OCI-LY3 (cell line): ENCODE measurements at regions not wholly inside any gene's neighbourhood (a gene's known extent, or its start where the extent isn't known, plus 50 kb on each side); places are given as distances from the start of the nearest gene placed in this dataset.

ENCODE experiments used
- H2AFZ ChIP-seq: fragments of 200-600, 300-600 bp; shearing (Covaris generic); 2 replicates; pipeline ENCODE4 v1.6.0; 2014; ENCODE audit warnings: antibody characterized with exemption, low read depth, low read length
- H3K27ac ChIP-seq: fragments of 200-600, 300-600 bp; sonication (generic); 2 replicates; pipeline ENCODE4 v1.5.1; 2014; ENCODE audit warnings: mild to moderate bottlenecking, low read length, moderate library complexity, mixed read lengths
- H3K27me3 ChIP-seq: fragments of 200-600, 300-600 bp; sonication (generic); 2 replicates; pipeline ENCODE4 v1.6.1; 2014; ENCODE audit warnings: low read depth, low read length, mixed read lengths
- H3K36me3 ChIP-seq: fragments of 200-600, 300-600 bp; sonication (generic); replicated peaks from 2 replicates; pipeline ENCODE3; 2014; ENCODE audit warnings: low read depth, low read length, mixed read lengths
- H3K4me1 ChIP-seq: fragments of 300-600, 200-600 bp; sonication (generic); 2 replicates; pipeline ENCODE4 v1.6.1; 2014; ENCODE audit warnings: low read length, mixed read lengths
- H3K4me2 ChIP-seq: fragments of 200-600, 300-600 bp; sonication (generic); 2 replicates; pipeline ENCODE4 v1.6.1; 2014; ENCODE audit warnings: low read length, mixed read lengths
- H3K4me3 ChIP-seq: fragments of 300-600, 200-600 bp; sonication (generic); 2 replicates; pipeline ENCODE4 v1.5.1; 2014; ENCODE audit warnings: antibody characterized with exemption, mild to moderate bottlenecking, low read length, moderate library complexity
- H3K79me2 ChIP-seq: fragments of 300-600, 200-600 bp; shearing (Covaris generic); 2 replicates; pipeline ENCODE4 v1.6.1; 2014; ENCODE audit warnings: mild to moderate bottlenecking, low read length, mixed read lengths
- H3K9ac ChIP-seq: fragments of 300-600, 200-600 bp; shearing (Covaris generic); 2 replicates; pipeline ENCODE4 v1.6.0; 2014; ENCODE audit warnings: mild to moderate bottlenecking, low read length, moderate library complexity
- H3K9me3 ChIP-seq: fragments of 200-600, 300-600 bp; shearing (Covaris generic); 2 replicates; pipeline ENCODE4 v1.6.1; 2014; ENCODE audit warnings: low read length, mixed read lengths; ENCODE audit not compliant: insufficient read depth
- H4K20me1 ChIP-seq: fragments of 200-600, 300-600 bp; sonication (generic); 2 replicates; pipeline ENCODE4 v1.6.1; 2016; ENCODE audit warnings: low read length, mixed read lengths; ENCODE audit not compliant: insufficient read depth
- EZH2phosphoT487 ChIP-seq: fragments of 200-600 bp; shearing (Covaris generic); IDR thresholded peaks from 2 replicates; pipeline ENCODE4 v1.6.1; 2018; ENCODE audit warnings: antibody characterized with exemption, mixed run types, low read depth
- TF ChIP-seq, protein P1 (sequence below): fragments of 200-600, 300-600 bp; sonication (generic); IDR thresholded peaks from 2 replicates; pipeline ENCODE4 v1.5.1; 2014; ENCODE audit warnings: antibody characterized with exemption, low read length, low read depth

DNA sequence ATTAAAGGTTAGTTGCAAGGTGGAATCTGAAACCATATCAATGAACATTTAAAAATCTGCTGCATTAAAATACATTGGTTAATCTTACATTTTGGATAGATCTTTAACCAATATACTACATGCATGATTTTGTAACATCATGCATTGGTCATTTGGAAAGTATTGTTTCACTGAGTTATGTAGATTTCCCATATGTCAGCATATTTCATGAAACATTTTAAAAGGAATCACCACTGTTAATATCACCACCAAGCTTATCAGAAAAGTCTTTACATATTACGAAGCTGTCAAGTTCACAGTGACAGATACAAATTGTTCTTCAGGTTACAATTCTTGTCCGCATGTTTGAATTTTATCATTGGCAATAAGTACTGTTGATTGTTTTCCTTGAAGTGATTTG, 89.9 kb upstream of the ADGRL2 start:
- H4K20me1 ChIP-seq = no peaks in the 10 kb centered on the region
- H3K36me3 ChIP-seq = no peaks in the 10 kb centered on the region
- H3K9ac ChIP-seq = no peak overlapping the region
- TF ChIP-seq, protein P1, sequence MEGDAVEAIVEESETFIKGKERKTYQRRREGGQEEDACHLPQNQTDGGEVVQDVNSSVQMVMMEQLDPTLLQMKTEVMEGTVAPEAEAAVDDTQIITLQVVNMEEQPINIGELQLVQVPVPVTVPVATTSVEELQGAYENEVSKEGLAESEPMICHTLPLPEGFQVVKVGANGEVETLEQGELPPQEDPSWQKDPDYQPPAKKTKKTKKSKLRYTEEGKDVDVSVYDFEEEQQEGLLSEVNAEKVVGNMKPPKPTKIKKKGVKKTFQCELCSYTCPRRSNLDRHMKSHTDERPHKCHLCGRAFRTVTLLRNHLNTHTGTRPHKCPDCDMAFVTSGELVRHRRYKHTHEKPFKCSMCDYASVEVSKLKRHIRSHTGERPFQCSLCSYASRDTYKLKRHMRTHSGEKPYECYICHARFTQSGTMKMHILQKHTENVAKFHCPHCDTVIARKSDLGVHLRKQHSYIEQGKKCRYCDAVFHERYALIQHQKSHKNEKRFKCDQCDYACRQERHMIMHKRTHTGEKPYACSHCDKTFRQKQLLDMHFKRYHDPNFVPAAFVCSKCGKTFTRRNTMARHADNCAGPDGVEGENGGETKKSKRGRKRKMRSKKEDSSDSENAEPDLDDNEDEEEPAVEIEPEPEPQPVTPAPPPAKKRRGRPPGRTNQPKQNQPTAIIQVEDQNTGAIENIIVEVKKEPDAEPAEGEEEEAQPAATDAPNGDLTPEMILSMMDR = no peak
- no peak overlapping the region for H3K4me3 ChIP-seq
- no peak overlapping the region for H3K27ac ChIP-seq
- H3K79me2 ChIP-seq = no peaks in the 10 kb centered on the region
- no peaks in the 10 kb centered on the region for H3K27me3 ChIP-seq
- H3K9me3 ChIP-seq = no peaks in the 10 kb centered on the region
- no peak overlapping the region for H3K4me2 ChIP-seq
- no peaks in the 10 kb centered on the region for H3K4me1 ChIP-seq
- no peak overlapping the region for H2AFZ ChIP-seq

DNA sequence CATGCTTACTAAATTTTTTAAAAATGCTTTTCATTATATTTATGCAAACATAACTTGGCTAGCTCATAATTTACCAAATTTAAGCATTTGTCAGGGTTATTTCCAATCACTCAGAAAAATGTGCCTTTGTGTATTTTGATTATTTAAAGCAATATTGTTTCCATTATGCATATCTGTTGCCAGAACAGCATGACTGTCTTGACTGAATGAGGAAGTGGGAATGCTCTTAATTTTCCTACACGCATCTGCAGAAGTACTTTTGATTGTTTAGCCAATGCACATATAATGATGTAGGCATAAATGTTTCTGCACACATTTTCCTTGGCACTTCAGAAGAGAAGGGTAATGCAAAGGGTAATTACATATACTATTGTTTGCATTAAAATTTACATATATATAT, 92.5 kb upstream of the ADGRL2 start:
- Histone ChIP-seq H3K9ac (no peak overlapping the region), H3K27me3 (no peaks in the 10 kb centered on the region), H3K4me2 (no peak overlapping the region), H2AFZ (no peak overlapping the region), H3K36me3 (no peaks in the 10 kb centered on the region), H3K27ac (no peak overlapping the region), H3K9me3 (no peaks in the 10 kb centered on the region), H3K79me2 (no peaks in the 10 kb centered on the region), H3K4me3 (no peak overlapping the region), H3K4me1 (no peaks in the 10 kb centered on the region), H4K20me1 (no peaks in the 10 kb centered on the region)
- TF ChIP-seq EZH2phosphoT487 = no peak
- TF ChIP-seq, protein P1 = no peak

DNA sequence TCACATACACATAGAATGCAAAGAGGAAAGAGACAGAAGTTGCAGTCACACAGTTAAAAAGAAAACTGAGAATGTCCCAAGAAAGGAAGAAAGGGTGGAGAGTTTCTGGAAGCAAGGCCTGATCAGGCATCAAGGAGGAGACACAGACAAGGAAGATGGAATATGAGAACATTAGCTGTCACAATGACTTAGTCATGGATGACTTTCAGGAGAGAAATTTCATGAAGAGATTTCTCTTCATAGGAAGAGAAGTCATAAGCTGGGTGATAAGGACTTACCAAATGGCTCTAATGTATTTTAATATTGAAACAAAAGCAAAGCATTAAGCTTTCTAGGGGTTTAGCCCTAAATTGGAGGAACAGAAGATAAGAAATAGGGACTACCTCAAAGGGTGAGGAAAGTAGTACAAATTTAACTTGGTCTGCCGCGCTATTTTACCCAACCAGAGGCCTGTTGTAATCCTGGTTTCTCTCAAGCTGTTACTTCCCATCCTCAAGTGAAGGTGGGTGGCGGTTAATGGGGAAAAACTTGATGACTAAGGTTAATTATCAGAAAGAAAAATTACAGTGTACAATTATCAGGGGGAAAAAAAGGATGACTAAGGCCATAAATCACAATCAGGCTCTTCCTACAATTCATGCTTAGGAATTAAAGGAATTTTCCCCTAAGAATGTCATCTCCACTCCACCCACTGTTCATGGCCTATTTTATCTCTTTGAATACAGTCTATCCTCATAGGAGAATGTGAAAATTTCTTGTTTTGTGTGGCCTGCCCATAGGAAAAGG, 93.9 kb upstream of the ADGRL2 start:
- H3K4me2 ChIP-seq = no peak overlapping the region
- no peaks in the 10 kb centered on the region for H3K27me3 ChIP-seq
- H3K9me3 ChIP-seq = no peaks in the 10 kb centered on the region
- no peak overlapping the region for H2AFZ ChIP-seq
- H3K79me2 ChIP-seq = no peaks in the 10 kb centered on the region
- H3K4me1 ChIP-seq = no peaks in the 10 kb centered on the region
- no peak overlapping the region for H3K27ac ChIP-seq
- H3K36me3 ChIP-seq = no peaks in the 10 kb centered on the region
- H3K9ac ChIP-seq = no peak overlapping the region
- H4K20me1 ChIP-seq = no peaks in the 10 kb centered on the region
- no peak overlapping the region for H3K4me3 ChIP-seq
- TF ChIP-seq, protein P1 = no peak
- TF ChIP-seq EZH2phosphoT487 = no peak

DNA sequence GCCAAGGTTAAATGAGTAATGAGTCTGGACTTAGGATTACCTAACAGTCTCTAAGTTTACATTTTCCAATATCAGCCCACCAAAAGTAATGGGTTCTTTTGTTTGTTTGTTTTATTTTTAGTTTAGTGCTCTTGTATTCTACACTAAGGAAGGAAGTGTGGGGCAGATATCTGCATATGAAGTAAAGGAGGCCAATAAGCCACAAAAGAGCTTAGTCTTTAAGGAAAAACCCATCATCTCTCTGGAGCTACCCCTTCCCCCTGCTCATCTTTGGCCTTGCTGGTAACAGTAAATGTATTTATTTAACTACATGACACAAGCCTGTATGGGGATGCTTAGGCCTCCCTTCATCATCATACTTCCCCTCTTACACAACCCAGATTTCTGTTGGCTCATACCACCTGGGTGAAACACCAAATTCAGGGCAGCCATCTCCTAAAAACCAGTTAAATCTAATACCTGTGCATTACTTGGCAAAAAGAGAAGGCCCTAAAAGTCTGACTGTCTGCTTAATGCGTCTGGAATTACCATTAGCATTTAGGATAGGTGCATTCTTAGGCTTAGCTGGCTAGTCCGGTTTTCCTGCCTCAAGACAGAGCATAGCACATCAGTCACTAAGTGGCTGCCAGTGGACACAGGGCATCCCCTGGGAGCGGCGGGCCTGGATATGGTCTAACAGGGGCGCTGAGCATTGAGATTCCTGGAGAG, 96.8 kb upstream of the ADGRL2 start:
- no peaks in the 10 kb centered on the region for H3K9me3 ChIP-seq
- H3K27me3 ChIP-seq = no peaks in the 10 kb centered on the region
- H3K4me1 ChIP-seq = no peaks in the 10 kb centered on the region
- no peak overlapping the region for H3K4me3 ChIP-seq
- no peak overlapping the region for H2AFZ ChIP-seq
- no peaks in the 10 kb centered on the region for H3K36me3 ChIP-seq
- H3K9ac ChIP-seq = no peak overlapping the region
- no peak for TF ChIP-seq EZH2phosphoT487
- TF ChIP-seq, protein P1 = no peak
- H4K20me1 ChIP-seq = no peaks in the 10 kb centered on the region
- H3K27ac ChIP-seq = no peak overlapping the region
- no peak overlapping the region for H3K4me2 ChIP-seq
- no peaks in the 10 kb centered on the region for H3K79me2 ChIP-seq
